ENCODE measurements at regions not wholly inside any gene's neighbourhood (a gene's known extent, or its start where the extent isn't known, plus 50 kb on each side); places are given as distances from the start of the nearest gene placed in this dataset.
"Not testable (repeated sequence)": the region's sequence is repeated elsewhere in the genome, so short reads cannot be mapped to it uniquely, and the experiment has no call there.

GRCh38 chr10:63832686-63833085, 311.5 kb downstream of the REEP3 start:
- Mint-ChIP-seq H3K27ac (no peak overlapping the region), H3K9me3 (no peaks in the 10 kb centered on the region), H3K4me3 (no peak overlapping the region), H3K27me3 (peaks cover 11 to 13% of the 10 kb centered on the region in 2 donors), H3K4me1 (ENCODE audit: low read depth in 2 of 2) (no peaks in the 10 kb centered on the region), H3K36me3 (no peaks in the 10 kb centered on the region)
- DNase-seq (ENCODE audit: low spot score), result no peak
- ATAC-seq, result no peak

GRCh38 chr10:63833411-63834060, 312.3 kb downstream of the REEP3 start:
- ATAC-seq, result no peak
- Mint-ChIP-seq H3K27ac (no peak overlapping the region), H3K4me3 (no peak overlapping the region)

GRCh38 chr10:63836666-63837442, 315.7 kb downstream of the REEP3 start:
- Mint-ChIP-seq H3K36me3 (no peaks in the 10 kb centered on the region), H3K27me3 (peaks cover 8 to 13% of the 10 kb centered on the region in 2 donors), H3K4me1 (ENCODE audit: low read depth in 2 of 2) (no peaks in the 10 kb centered on the region), H3K9me3 (no peaks in the 10 kb centered on the region), H3K27ac (no peak overlapping the region), H3K4me3 (no peak overlapping the region)
- DNase-seq (ENCODE audit: low spot score) (no peak), ATAC-seq (no peak)

More at GRCh38 chr10:63833411-63834060, 312.3 kb downstream of the REEP3 start:
- no peaks in the 10 kb centered on the region for H3K36me3 Mint-ChIP-seq
- no peaks in the 10 kb centered on the region for H3K9me3 Mint-ChIP-seq
- no peaks in the 10 kb centered on the region for H3K4me1 Mint-ChIP-seq (ENCODE audit: low read depth in 2 of 2)
- no peak for DNase-seq (ENCODE audit: low spot score)
- peaks cover 11 to 13% of the 10 kb centered on the region in 2 donors for H3K27me3 Mint-ChIP-seq

- Mint-ChIP-seq H3K9me3 (no peaks in the 10 kb centered on the region), H3K27ac (no peak overlapping the region), H3K4me3 (no peak overlapping the region), H3K36me3 (no peaks in the 10 kb centered on the region), H3K4me1 (ENCODE audit: low read depth in 2 of 2) (no peaks in the 10 kb centered on the region), H3K27me3 (peaks cover 8 to 22% of the 10 kb centered on the region in 2 donors)
- ATAC-seq (no peak), DNase-seq (ENCODE audit: low spot score) (no peak)
Measured at GRCh38 chr10:63841761-63842160, 320.6 kb downstream of the REEP3 start.

- no peak for DNase-seq (ENCODE audit: low spot score)
- no peaks in the 10 kb centered on the region for H3K4me1 Mint-ChIP-seq (ENCODE audit: low read depth in 2 of 2)
- no peak for ATAC-seq
- no peaks in the 10 kb centered on the region for H3K36me3 Mint-ChIP-seq
- H3K27me3 Mint-ChIP-seq, result peaks cover 11 to 22% of the 10 kb centered on the region in 2 donors
- H3K9me3 Mint-ChIP-seq, result no peaks in the 10 kb centered on the region
- no peak overlapping the region for H3K27ac Mint-ChIP-seq
- H3K4me3 Mint-ChIP-seq, result no peak overlapping the region
Measured at GRCh38 chr10:63843107-63843506, 321.9 kb downstream of the REEP3 start.

- H3K9me3 Mint-ChIP-seq; H3K4me1 Mint-ChIP-seq (ENCODE audit: low read depth in 2 of 2); ATAC-seq; H3K4me3 Mint-ChIP-seq; H3K27ac Mint-ChIP-seq; H3K36me3 Mint-ChIP-seq; H3K27me3 Mint-ChIP-seq; DNase-seq (ENCODE audit: low spot score): not testable (repeated sequence)
Measured at GRCh38 chr10:63848871-63849270, 327.7 kb downstream of the REEP3 start.

- H3K4me1 Mint-ChIP-seq (ENCODE audit: low read depth in 2 of 2), result peaks cover 9% of the 10 kb centered on the region in 2 donors
- peaks cover under 1% of the 10 kb centered on the region for H3K9me3 Mint-ChIP-seq
- peaks cover 25 to 38% of the 10 kb centered on the region in 2 donors for H3K27me3 Mint-ChIP-seq
- H3K4me3 Mint-ChIP-seq, result no peak overlapping the region
- H3K36me3 Mint-ChIP-seq, result no peaks in the 10 kb centered on the region
- DNase-seq (ENCODE audit: low spot score) (no peak), ATAC-seq (no peak)
- H3K27ac Mint-ChIP-seq, result no peak overlapping the region
Measured at GRCh38 chr10:63862860-63863259, 341.7 kb downstream of the REEP3 start.

- H3K36me3 Mint-ChIP-seq, result no peaks in the 10 kb centered on the region
- peaks cover 21 to 41% of the 10 kb centered on the region in 2 donors for H3K27me3 Mint-ChIP-seq
- H3K27ac Mint-ChIP-seq, result no peak overlapping the region
- peaks cover 9% of the 10 kb centered on the region in 2 donors for H3K4me1 Mint-ChIP-seq (ENCODE audit: low read depth in 2 of 2)
- ATAC-seq, result no peak
- no peaks in the 10 kb centered on the region for H3K9me3 Mint-ChIP-seq
- H3K4me3 Mint-ChIP-seq, result no peak overlapping the region
- no peak for DNase-seq (ENCODE audit: low spot score)
Measured at GRCh38 chr10:63865210-63865609, 344.0 kb downstream of the REEP3 start.

- Mint-ChIP-seq H3K4me1 (ENCODE audit: low read depth in 2 of 2) (peaks cover 9% of the 10 kb centered on the region in 2 donors), H3K9me3 (no peaks in the 10 kb centered on the region), H3K27me3 (peaks cover 21 to 43% of the 10 kb centered on the region in 2 donors), H3K36me3 (no peaks in the 10 kb centered on the region), H3K27ac (no peak overlapping the region), H3K4me3 (no peak overlapping the region)
- ATAC-seq, result peak; percentile 46 to 73
- DNase-seq (ENCODE audit: low spot score), result peak; percentile 60
Measured at GRCh38 chr10:63866075-63866746, 345.0 kb downstream of the REEP3 start.

- H3K9me3 Mint-ChIP-seq, result no peaks in the 10 kb centered on the region
- no peak overlapping the region for H3K4me3 Mint-ChIP-seq
- H3K27me3 Mint-ChIP-seq, result peaks cover 19 to 48% of the 10 kb centered on the region in 2 donors
- no peak overlapping the region for H3K27ac Mint-ChIP-seq
- DNase-seq (ENCODE audit: low spot score) (no peak), ATAC-seq (no peak)
- H3K36me3 Mint-ChIP-seq, result no peaks in the 10 kb centered on the region
- peaks cover 9% of the 10 kb centered on the region in 2 donors for H3K4me1 Mint-ChIP-seq (ENCODE audit: low read depth in 2 of 2)
Measured at GRCh38 chr10:63866747-63867140, 345.5 kb downstream of the REEP3 start.

GRCh38 chr10:63878428-63878827, 357.2 kb downstream of the REEP3 start:
- H3K27ac Mint-ChIP-seq, result no peak overlapping the region
- no peak for ATAC-seq
- no peaks in the 10 kb centered on the region for H3K4me1 Mint-ChIP-seq (ENCODE audit: low read depth in 2 of 2)
- no peaks in the 10 kb centered on the region for H3K36me3 Mint-ChIP-seq
- H3K27me3 Mint-ChIP-seq, result peaks cover 2 to 16% of the 10 kb centered on the region in 2 donors
- no peak for DNase-seq (ENCODE audit: low spot score)
- no peak overlapping the region for H3K4me3 Mint-ChIP-seq
- H3K9me3 Mint-ChIP-seq, result no peaks in the 10 kb centered on the region

GRCh38 chr10:63883861-63884260, 362.7 kb downstream of the REEP3 start:
- peaks cover 6 to 9% of the 10 kb centered on the region in 2 donors for H3K27me3 Mint-ChIP-seq
- no peak for ATAC-seq
- DNase-seq (ENCODE audit: low spot score), result no peak
- no peaks in the 10 kb centered on the region for H3K4me1 Mint-ChIP-seq (ENCODE audit: low read depth in 2 of 2)
- no peak overlapping the region for H3K4me3 Mint-ChIP-seq
- H3K27ac Mint-ChIP-seq, result no peak overlapping the region
- H3K36me3 Mint-ChIP-seq, result no peaks in the 10 kb centered on the region
- H3K9me3 Mint-ChIP-seq, result no peaks in the 10 kb centered on the region

GRCh38 chr10:63884426-63884825, 363.2 kb downstream of the REEP3 start:
- peaks cover 7 to 9% of the 10 kb centered on the region in 2 donors for H3K27me3 Mint-ChIP-seq
- H3K4me3 Mint-ChIP-seq, result no peak overlapping the region
- DNase-seq (ENCODE audit: low spot score) (no peak), ATAC-seq (no peak)
- no peaks in the 10 kb centered on the region for H3K4me1 Mint-ChIP-seq (ENCODE audit: low read depth in 2 of 2)
- no peak overlapping the region for H3K27ac Mint-ChIP-seq
- no peaks in the 10 kb centered on the region for H3K36me3 Mint-ChIP-seq
- no peaks in the 10 kb centered on the region for H3K9me3 Mint-ChIP-seq

GRCh38 chr10:63885156-63885555, 364.0 kb downstream of the REEP3 start:
- peaks cover 7 to 9% of the 10 kb centered on the region in 2 donors for H3K27me3 Mint-ChIP-seq
- H3K27ac Mint-ChIP-seq, result no peak overlapping the region
- DNase-seq (ENCODE audit: low spot score), result no peak
- no peak for ATAC-seq
- no peak overlapping the region for H3K4me3 Mint-ChIP-seq
- H3K36me3 Mint-ChIP-seq, result no peaks in the 10 kb centered on the region
- H3K4me1 Mint-ChIP-seq (ENCODE audit: low read depth in 2 of 2), result no peaks in the 10 kb centered on the region
- H3K9me3 Mint-ChIP-seq, result no peaks in the 10 kb centered on the region

All from natural killer cell treated with Interleukin-12 subunit alpha and Interleukin-12 subunit beta and Interleukin-15 and Interleukin-18, amount 100 ng/mL, for 72 hours (primary cell).